K562 (cell line): ENCODE measurements at regions not wholly inside any gene's neighbourhood (a gene's known extent, or its start where the extent isn't known, plus 50 kb on each side); places are given as distances from the start of the nearest gene placed in this dataset.

Experiments
- BCOR ChIP-seq: fragments of 450-650 bp; IDR thresholded peaks from 2 replicates; pipeline ENCODE4 v1.6.1; 2016
- BMI1 ChIP-seq: fragments of 150-350 bp; IDR thresholded peaks from 2 replicates; pipeline ENCODE4 v1.6.1; 2014; ENCODE audit warnings: low read length
- CREM ChIP-seq: IDR thresholded peaks from 2 replicates; pipeline ENCODE4 v1.6.1; 2014; ENCODE audit warnings: antibody characterized with exemption, low read depth
- CTBP1 ChIP-seq: fragments of 450-650 bp; IDR thresholded peaks from 2 replicates; pipeline ENCODE4 v1.6.1; 2016; ENCODE audit warnings: borderline replicate concordance
- E2F4 ChIP-seq: sonication (generic); formaldehyde crosslinking; IDR thresholded peaks from 2 replicates; pipeline ENCODE4 v1.8.0; 2022; ENCODE audit warnings: mild to moderate bottlenecking, low read depth, missing genetic modification reagents
- GATA2 ChIP-seq: sonication (generic); formaldehyde crosslinking; IDR thresholded peaks from 2 replicates; pipeline ENCODE4 v1.4.0; 2020; ENCODE audit warnings: mild to moderate bottlenecking, missing genetic modification reagents
- HDAC1 ChIP-seq, 2 experiments: fragments of 450-650 bp; IDR thresholded peaks; 2 replicates each; pipeline ENCODE4 v1.6.1; 2016 to 2017; ENCODE audit warnings: inconsistent platforms in 1 of 2, mild to moderate bottlenecking in 1 of 2, moderate library complexity in 1 of 2
- HLTF ChIP-seq: fragments of 450-650 bp; IDR thresholded peaks from 2 replicates; pipeline ENCODE4 v1.6.1; 2016
- IRF1 ChIP-seq: sonication (generic); formaldehyde crosslinking; IDR thresholded peaks from 2 replicates; pipeline ENCODE4 v1.8.0; 2022; ENCODE audit warnings: missing genetic modification reagents, mild to moderate bottlenecking, borderline replicate concordance
- KLF10 ChIP-seq: fragments of 250-450 bp; sonication (Bioruptor Pico); IDR thresholded peaks from 2 replicates; pipeline ENCODE4 v1.6.1; 2021; ENCODE audit warnings: matching md5 sums
- MLX ChIP-seq, 2 experiments: fragments of 450-650 bp in 1 of 2; sonication (generic) in 1 of 2; formaldehyde crosslinking; conservative IDR thresholded peaks; 2 replicates each; pipeline versions ENCODE4 v1.4.0 to v1.8.1; 2020 to 2022; ENCODE audit warnings: mild to moderate bottlenecking in 1 of 2, missing genetic modification reagents in 1 of 2
- NFE2L1 ChIP-seq: fragments of 450-650 bp; IDR thresholded peaks from 2 replicates; pipeline ENCODE4 v1.6.1; 2016; ENCODE audit warnings: missing genetic modification characterization, low read depth, mild to moderate bottlenecking, missing compliant biosample characterization, moderate library complexity, borderline replicate concordance
- NR0B1 ChIP-seq: fragments of 450-650 bp; IDR thresholded peaks from one replicate; pipeline ENCODE4 v1.6.1; 2018; ENCODE audit warnings: mild to moderate bottlenecking, moderate library complexity; ENCODE audit not compliant: partially characterized antibody
- NUFIP1 ChIP-seq: fragments of 450-650 bp; IDR thresholded peaks from 2 replicates; pipeline ENCODE4 v1.6.1; 2018; ENCODE audit not compliant: partially characterized antibody
- STAT6 ChIP-seq: sonication (generic); formaldehyde crosslinking; IDR thresholded peaks from 2 replicates; pipeline ENCODE4 v1.8.1; 2023; ENCODE audit warnings: mild to moderate bottlenecking, missing genetic modification reagents
- TAF15 ChIP-seq: fragments of 200-400 bp; formaldehyde crosslinking; IDR thresholded peaks from 2 replicates; pipeline ENCODE4 v1.6.1; 2017; ENCODE audit warnings: mild to moderate bottlenecking, low read depth, low read length, moderate library complexity
- TAL1 ChIP-seq: fragments of 450-650 bp; IDR thresholded peaks from 2 replicates; pipeline ENCODE4 v1.6.1; 2016; ENCODE audit warnings: mild to moderate bottlenecking
- ZNF398 ChIP-seq: fragments of 250-450 bp; sonication (Bioruptor Pico); IDR thresholded peaks from 2 replicates; pipeline ENCODE4 v1.8.0; 2021; ENCODE audit warnings: moderate library complexity, mild to moderate bottlenecking, inconsistent platforms
- ZNF408 ChIP-seq: fragments of 250-450 bp; sonication (Bioruptor Pico); IDR thresholded peaks from 2 replicates; pipeline ENCODE4 v1.4.0; 2020; ENCODE audit warnings: low read depth, mild to moderate bottlenecking, moderate library complexity
- ZNF830 ChIP-seq: fragments of 250-450 bp; sonication (Bioruptor Pico); IDR thresholded peaks from 2 replicates; pipeline ENCODE4 v1.5.0; 2021; ENCODE audit warnings: mild to moderate bottlenecking
- ZSCAN32 ChIP-seq: fragments of 450-650 bp; formaldehyde crosslinking; IDR thresholded peaks from 2 replicates; pipeline ENCODE4 v1.4.0; 2020; ENCODE audit warnings: mild to moderate bottlenecking, moderate library complexity

GRCh38 chr16:85555719-85556455 is 57.2 kb upstream of the GSE1 start (continued):
- TF ChIP-seq STAT6 (CRISPR knock-in tag): no peak
- TF ChIP-seq BCOR: 0 out of 2 replicates have a peak, but pooled peaks have one; percentile 8
- TF ChIP-seq TAL1: no peak
- no peak for TF ChIP-seq ZNF398 (CRISPR knock-in tag)
- no peak for TF ChIP-seq MLX (CRISPR knock-in tag; conservative IDR thresholded peaks at IDR 0.05)
- TF ChIP-seq ZNF408 (CRISPR knock-in tag): no peak
- TF ChIP-seq GATA2 (CRISPR knock-in tag): no peak
- no peak for TF ChIP-seq IRF1 (CRISPR knock-in tag)
- no peak for TF ChIP-seq NFE2L1 (tag)
- 0 out of 2 replicates have a peak, but pooled peaks have one; percentile 12 for TF ChIP-seq HLTF
- TF ChIP-seq NUFIP1: no peak
- TF ChIP-seq E2F4 (CRISPR knock-in tag): no peak
- TF ChIP-seq TAF15: no peak
- no peak for TF ChIP-seq NR0B1
- no peak for TF ChIP-seq KLF10 (CRISPR knock-in tag)
- TF ChIP-seq CTBP1: no peak
- no peak for TF ChIP-seq ZNF830 (CRISPR knock-in tag)
- TF ChIP-seq CREM: no peak
- no peak for TF ChIP-seq BMI1
- no peak for TF ChIP-seq ZSCAN32 (CRISPR knock-in tag)
- TF ChIP-seq HDAC1 (IDR thresholded peaks at IDR 0.05): peak in 1 of 2 experiments; percentile 67; a peak in 1 of 4 replicates
